Erythroblast (primary cell): ENCODE measurements at regions not wholly inside any gene's neighbourhood (a gene's known extent, or its start where the extent isn't known, plus 50 kb on each side); places are given as distances from the start of the nearest gene placed in this dataset.
"Not testable (repeated sequence)": the region's sequence is repeated elsewhere in the genome, so short reads cannot be mapped to it uniquely, and the experiment has no call there.

ENCODE experiments used
- DNase-seq, 2 experiments: peaks; one replicate each; lab custom pipeline; 2025; lab: John Stamatoyannopoulos, UW
- GATA1 ChIP-seq: IDR thresholded peaks from 2 replicates; pipeline ENCODE4 v1.6.1; 2011; ENCODE audit warnings: low read depth, mild to moderate bottlenecking, control low read depth, low read length, moderate library complexity
- POLR2A ChIP-seq: IDR thresholded peaks from 2 replicates; pipeline ENCODE4 v1.6.1; 2011; ENCODE audit warnings: mild to moderate bottlenecking, low read length

DNA sequence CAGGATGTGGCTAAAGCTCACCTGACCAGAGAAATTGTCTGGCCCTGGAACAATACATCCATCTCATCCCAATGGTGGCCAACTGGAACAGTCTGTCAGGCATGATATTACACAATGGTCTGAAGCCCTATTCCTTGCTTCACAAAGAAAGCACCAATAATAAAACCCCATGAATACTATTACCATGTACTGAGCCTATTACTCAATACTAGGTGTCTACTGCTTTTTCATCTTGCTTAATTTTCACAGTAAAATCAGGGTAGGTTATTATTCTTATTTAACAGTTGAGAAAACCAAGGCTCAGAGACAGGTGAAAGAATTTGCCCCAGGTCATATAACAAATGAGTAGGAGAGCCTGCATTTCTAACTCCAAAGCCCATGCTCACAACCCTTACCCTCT lies 68.9 kb upstream of the CAPRIN1 start:
- no peak for DNase-seq
- TF ChIP-seq POLR2A: no peak
- no peak for TF ChIP-seq GATA1

DNA sequence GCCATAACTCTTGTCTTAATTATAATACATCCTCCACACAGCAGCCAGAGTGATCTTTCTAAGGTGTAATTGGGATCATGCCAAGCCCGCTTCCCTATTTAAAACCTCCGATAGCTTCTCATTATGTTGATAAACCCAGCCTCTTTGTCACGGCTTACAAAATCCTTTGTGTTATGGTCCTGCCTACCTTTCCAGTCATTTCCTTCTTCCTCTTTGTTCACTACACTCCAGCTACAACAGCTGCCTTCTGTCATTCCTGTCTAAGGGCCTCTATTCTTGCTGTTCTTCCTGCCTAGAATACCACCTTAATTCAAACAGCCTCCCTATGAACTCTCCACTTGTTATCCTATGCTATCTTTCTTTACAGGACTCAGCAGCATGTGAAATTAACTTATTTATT lies 70.6 kb upstream of the CAPRIN1 start:
- TF ChIP-seq POLR2A (no peak), GATA1 (no peak)
- DNase-seq: no peak

DNA sequence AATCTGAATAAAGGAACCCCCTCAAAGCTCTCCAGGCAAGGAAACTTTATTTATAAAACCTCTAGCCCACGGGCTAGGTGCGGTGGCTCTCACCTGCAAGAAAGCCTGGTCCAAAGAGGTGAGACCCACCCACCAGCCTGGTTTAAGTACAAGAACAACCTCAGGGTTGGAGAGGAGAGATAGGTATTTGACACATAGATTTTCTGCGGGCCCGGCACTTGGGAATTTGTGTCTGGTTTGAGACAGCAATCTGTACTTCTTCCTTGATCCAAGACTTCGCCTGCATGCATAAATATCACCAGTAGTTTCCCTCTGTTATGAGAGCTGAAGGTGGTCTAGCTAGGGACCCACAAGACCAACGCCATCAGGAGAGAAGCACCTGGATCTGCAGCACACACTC lies 73.2 kb upstream of the CAPRIN1 start:
- DNase-seq: no peak
- no peak for TF ChIP-seq POLR2A
- no peak for TF ChIP-seq GATA1

DNA sequence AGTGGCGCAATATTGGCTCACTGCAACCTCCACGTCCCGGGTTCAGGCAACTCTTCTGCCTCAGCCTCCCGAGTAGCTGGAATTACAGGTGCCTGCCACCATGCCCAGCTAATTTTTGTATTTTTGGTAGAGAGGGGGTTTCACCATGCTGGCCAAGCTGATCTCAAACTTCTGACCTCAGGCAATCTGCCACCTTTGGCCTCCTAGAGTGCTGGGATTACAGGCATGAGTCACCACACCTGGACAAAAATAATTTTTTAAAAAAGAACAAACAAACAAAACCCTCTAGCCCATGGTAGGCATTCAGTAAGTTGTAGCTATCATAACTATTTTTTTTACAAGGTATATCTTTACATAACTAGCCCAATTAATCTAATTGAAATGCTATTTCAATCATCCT lies 73.9 kb upstream of the CAPRIN1 start:
- TF ChIP-seq POLR2A (no peak), GATA1 (no peak)

DNA sequence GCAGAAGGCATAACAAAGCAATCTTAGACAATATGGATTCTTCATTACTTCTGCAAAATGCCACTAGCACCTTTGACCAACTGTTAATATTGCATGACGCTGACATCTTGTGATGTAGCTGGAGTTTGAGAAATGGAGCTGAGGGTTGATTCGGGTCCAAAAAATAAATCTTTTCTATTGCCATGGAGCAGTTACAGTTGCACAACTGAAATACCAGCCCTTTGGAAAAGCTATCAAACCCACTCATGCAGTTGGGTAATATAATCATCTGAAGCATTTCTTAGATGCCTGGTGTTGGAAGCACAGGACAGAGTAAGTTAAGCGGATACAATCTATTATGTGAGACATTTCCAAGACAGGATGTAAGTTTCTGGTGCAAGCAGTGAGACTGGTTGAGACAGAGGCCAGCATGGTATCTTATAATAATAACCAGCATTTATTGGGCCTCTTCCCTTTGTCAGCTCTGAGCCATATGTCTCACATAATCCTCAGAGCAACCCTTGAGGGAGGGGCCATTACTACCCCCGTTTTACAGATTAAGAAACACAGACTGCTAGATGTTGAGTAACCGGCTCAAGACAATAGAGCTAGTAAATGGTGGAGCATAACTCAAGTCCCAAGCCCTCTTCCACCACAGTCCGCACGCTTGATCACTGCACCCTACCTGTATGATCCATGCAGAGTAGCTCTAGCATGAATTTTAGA lies 74.9 kb upstream of the CAPRIN1 start:
- no peak for DNase-seq
- no peak for TF ChIP-seq POLR2A
- TF ChIP-seq GATA1: no peak

More for the DNA sequence above, 73.9 kb upstream of the CAPRIN1 start:
- DNase-seq: no peak

DNA sequence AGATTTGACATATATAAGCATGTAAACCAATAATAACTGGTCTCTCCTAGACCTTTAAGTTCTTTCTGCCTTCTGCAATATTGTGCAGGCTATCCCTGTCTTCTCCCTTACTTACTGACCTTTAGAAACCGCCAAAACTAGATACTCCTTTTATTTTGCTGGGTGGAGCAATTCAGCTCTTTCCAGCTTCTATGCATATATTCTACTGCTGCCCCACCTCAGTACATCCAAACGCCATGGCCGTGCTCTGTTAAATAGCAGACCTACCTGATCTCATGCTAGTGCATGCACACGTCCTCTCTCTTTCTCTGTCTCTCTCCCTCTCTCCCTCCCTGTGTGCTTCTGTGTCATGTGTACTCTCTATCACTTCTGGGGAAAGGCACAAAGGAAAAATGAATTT lies 76.7 kb upstream of the CAPRIN1 start:
- DNase-seq: no peak
- no peak for TF ChIP-seq POLR2A
- TF ChIP-seq GATA1: no peak

DNA sequence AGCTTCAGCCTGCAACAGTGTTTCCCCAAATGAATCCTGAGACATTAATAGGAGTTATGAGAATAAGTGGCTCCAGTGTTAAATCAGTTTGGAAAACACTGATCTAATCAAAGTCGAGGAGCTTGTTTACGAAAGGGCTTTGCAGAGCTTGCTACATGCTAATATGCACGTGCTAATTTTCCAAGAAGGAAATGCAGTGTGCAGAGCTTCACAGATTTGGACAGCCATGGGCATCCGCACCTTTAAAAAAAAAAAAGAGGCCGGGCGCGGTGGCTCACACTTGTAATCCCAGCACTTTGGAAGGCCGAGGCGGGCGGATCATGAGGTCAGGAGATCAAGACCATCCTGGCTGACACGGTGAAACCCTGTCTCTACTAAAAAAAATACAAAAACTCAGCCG lies 79.7 kb upstream of the LMO2 start:
- not testable (repeated sequence) for DNase-seq

DNA sequence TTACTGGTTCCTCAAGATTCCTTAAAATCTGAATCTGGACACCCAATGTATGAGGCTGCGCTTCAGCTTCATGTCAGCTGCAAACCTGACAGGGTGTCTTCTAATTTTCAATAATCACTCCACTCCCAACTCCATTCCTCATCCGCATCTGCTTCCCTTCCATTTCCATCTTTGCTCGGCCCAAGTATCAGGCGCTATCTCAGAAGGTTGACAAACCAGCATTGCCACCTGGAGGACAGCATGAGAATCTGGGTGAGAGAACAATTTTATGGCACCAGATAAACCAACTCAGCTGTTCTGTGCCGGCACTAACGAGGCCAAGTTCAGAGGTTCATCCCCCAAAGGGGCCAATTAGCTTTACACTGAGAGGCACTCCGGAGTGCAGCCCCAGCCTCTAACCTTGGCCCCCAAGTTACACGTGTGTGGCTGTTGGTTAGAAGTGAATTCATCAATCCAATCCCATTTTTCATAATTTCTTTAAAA lies 79.1 kb upstream of the LMO2 start:
- peak; percentile 82 to 86 for DNase-seq
- no peak for TF ChIP-seq GATA1
- TF ChIP-seq POLR2A: no peak

DNA sequence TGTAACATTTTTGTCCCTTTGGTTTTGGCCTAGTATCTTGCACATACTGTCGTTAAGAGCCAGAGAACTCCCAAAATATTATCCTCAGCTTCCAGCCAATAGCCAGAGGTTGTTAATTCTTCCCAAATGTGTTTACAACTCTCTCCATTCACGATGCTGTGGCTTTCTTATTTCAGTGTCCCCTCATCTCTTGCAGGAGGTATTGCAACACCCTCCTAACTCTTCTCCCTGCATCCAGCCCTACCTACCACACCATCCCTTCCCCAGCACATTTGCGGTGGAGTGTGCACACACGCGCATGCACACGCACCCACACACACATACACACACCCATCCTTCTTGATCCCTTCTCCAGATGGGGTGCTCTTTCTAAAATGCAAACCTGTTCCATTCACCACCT lies 75.6 kb upstream of the LMO2 start:
- TF ChIP-seq GATA1 (no peak), POLR2A (no peak)
- no peak for DNase-seq

DNA sequence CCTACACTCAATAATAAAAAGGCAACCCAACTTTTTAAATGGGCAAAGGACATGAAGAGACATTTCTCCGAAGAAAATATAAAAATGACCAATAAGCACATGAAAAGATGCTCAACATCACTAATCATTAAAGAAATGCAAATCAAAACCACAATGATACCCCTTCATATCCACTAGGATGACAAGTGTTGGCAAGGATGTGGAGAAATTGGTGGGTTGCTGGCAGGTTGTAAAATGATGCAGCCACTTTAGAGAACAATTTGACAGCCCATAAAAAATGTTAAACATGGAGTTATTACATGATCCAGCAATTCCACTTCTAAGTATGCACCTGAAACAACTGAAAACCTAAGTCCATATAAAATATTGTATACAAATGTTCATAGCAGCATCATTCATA lies 73.2 kb upstream of the LMO2 start:
- DNase-seq: no peak
- TF ChIP-seq GATA1: no peak
- no peak for TF ChIP-seq POLR2A

DNA sequence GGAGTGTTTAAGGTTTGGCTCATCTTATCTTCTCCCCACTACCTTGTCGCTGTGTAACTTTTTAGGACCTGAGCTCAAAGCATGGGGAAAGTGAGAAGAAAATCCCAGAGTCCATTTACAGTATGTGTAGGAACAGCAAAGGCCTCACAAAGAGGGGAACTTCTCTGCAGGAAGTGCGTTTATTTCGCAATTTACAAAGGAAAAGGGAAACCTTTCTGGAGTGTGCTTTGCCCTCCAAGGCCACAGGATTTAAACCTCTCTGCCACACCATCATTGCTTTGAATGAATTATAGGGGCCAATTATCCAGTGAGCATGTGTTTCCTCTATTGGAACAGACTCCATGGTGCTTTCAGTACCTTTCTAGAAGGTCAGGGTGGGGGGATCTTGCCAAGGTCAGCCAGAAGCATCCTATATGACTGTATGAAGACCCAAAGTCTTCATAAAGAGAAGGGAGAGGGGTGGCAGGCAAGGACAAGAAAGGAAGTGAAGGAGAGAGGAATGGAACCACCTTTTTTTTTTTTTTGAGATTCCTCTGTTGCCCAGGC lies 68.1 kb upstream of the LMO2 start:
- TF ChIP-seq POLR2A (no peak), GATA1 (no peak)
- no peak for DNase-seq

DNA sequence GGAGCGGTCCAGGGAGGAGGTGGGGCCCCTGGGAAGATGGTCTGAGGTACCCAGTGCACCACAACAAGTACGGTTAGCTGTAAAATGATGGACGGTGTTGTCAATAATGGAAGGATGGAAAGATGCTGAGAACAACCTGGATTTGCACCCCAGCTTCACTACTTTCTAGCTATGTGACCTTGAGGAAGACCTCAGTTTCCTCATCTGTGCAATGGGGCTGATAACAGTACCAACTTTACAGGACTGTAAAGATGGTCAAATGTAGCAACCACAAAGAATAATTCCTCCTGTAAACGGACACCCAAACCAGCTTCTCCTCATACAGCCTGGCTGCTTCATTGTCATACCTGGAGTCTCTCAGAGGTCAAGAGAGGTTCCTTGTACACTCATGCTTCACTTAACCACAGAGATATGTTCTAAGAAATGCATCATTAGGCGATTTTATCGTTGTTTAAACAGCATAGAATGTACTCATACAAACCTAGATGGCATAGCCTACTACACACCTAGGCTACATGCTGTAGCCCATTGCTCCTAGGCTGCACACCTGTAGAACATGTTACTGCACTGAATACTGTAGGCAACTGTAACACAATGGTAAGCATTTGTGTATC lies 65.5 kb upstream of the LMO2 start:
- TF ChIP-seq GATA1 (no peak), POLR2A (no peak)
- DNase-seq: no peak

DNA sequence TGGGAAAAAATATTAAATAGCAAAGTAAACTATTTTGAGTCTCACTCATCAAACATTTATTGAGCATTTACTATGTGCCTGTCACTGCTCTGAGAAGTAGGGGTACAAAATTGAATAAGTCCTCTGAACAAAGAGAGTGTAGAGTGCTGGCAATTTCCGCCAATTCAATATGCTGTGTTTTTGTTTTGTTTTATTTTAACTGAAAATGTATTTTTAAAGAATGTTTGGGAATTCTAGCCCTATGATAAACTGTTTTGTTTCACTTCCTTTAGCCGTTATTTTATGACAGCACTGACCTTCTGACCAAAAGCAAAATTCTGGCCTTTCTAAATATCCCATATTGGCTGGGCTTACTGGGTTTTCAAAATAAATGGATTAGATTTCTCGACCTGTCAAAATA lies 64.7 kb upstream of the LMO2 start:
- no peak for DNase-seq
- TF ChIP-seq GATA1 (no peak), POLR2A (no peak)

DNA sequence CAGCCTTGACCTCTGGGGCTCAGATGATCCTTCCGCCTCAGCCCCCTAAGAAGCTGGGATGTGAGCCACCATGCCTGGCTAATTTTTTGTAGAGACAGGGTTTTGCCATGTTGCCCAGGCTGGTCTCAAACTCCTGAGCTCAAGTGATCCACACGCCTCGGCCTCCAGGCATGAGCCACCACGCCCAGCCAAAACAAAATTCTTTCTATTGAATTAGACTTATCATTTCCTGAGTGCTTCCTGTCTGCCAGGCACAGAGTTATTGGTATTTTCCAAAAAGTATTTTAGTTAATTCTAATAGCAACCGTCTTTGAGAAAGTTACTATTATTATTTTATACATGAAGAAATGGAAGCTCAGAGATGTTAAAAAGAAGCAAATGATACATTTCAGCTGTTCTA lies 61.4 kb upstream of the LMO2 start:
- no peak for DNase-seq
- TF ChIP-seq POLR2A: no peak
- TF ChIP-seq GATA1: no peak
